GM21360 (cell line): ENCODE measurements at regions not wholly inside any gene's neighbourhood (a gene's known extent, or its start where the extent isn't known, plus 50 kb on each side); places are given as distances from the start of the nearest gene placed in this dataset.

ENCODE experiments used
- ATAC-seq: cut with Tn5 transposase; IDR thresholded peaks from one replicate; pipeline ENCODE4 v1.9.1; 2021; ENCODE audit warnings: mild to moderate bottlenecking, moderate library complexity; ENCODE audit not compliant: unreplicated experiment

- peak; percentile 88 for ATAC-seq
Measured at GRCh38 chr9:109880276-109881169, 100.5 kb downstream of the PALM2AKAP2 start.

GRCh38 chr9:109883623-109884022, 103.6 kb downstream of the PALM2AKAP2 start:
- ATAC-seq: no peak

GRCh38 chr9:109886041-109886440, 106.0 kb downstream of the PALM2AKAP2 start:
- no peak for ATAC-seq

- ATAC-seq: no peak
Measured at GRCh38 chr9:109886617-109887016, 106.6 kb downstream of the PALM2AKAP2 start.

- no peak for ATAC-seq
Measured at GRCh38 chr9:109887079-109887478, 107.1 kb downstream of the PALM2AKAP2 start.

- no peak for ATAC-seq
Measured at GRCh38 chr9:109888695-109889094, 108.7 kb downstream of the PALM2AKAP2 start.

GRCh38 chr9:109889456-109889855, 109.5 kb downstream of the PALM2AKAP2 start:
- ATAC-seq: no peak

GRCh38 chr9:109893241-109893640, 113.2 kb downstream of the PALM2AKAP2 start:
- ATAC-seq: no peak

- no peak for ATAC-seq
Measured at GRCh38 chr9:109894473-109894872, 114.5 kb downstream of the PALM2AKAP2 start.

- peak; percentile 69 for ATAC-seq
Measured at GRCh38 chr9:109894921-109895758, 115.1 kb downstream of the PALM2AKAP2 start.

- ATAC-seq: no peak
Measured at GRCh38 chr9:109901201-109901600, 121.2 kb downstream of the PALM2AKAP2 start.

GRCh38 chr9:109903515-109904138, 123.6 kb downstream of the PALM2AKAP2 start:
- no peak for ATAC-seq

- ATAC-seq: no peak
Measured at GRCh38 chr9:109904666-109905065, 124.7 kb downstream of the PALM2AKAP2 start.

GRCh38 chr9:109905472-109905871, 125.5 kb downstream of the PALM2AKAP2 start:
- no peak for ATAC-seq

- peak; percentile 15 for ATAC-seq
Measured at GRCh38 chr9:109906766-109907382, 126.9 kb downstream of the PALM2AKAP2 start.

- ATAC-seq: peak; percentile 86
Measured at GRCh38 chr9:109907400-109907799, 127.4 kb downstream of the PALM2AKAP2 start.

GRCh38 chr9:109907810-109908458, 127.9 kb downstream of the PALM2AKAP2 start:
- peak; percentile 14 for ATAC-seq

- no peak for ATAC-seq
Measured at GRCh38 chr9:109908459-109909390, 128.7 kb downstream of the PALM2AKAP2 start.
